DMS53 treated with DMSO at 0.1 percent for 48 hours (cell line): ENCODE measurements at regions not wholly inside any gene's neighbourhood (a gene's known extent, or its start where the extent isn't known, plus 50 kb on each side); places are given as distances from the start of the nearest gene placed in this dataset.
A peak's percentile ranks its signal among the peaks of the same experiment; 100 is the strongest.
"Not testable (repeated sequence)": the region's sequence is repeated elsewhere in the genome, so short reads cannot be mapped to it uniquely, and the experiment has no call there.

Experiments used
- DNase-seq: peaks from one replicate; lab custom pipeline; 2025; ENCODE audit not compliant: unreplicated experiment; lab: John Stamatoyannopoulos, UW

DNA sequence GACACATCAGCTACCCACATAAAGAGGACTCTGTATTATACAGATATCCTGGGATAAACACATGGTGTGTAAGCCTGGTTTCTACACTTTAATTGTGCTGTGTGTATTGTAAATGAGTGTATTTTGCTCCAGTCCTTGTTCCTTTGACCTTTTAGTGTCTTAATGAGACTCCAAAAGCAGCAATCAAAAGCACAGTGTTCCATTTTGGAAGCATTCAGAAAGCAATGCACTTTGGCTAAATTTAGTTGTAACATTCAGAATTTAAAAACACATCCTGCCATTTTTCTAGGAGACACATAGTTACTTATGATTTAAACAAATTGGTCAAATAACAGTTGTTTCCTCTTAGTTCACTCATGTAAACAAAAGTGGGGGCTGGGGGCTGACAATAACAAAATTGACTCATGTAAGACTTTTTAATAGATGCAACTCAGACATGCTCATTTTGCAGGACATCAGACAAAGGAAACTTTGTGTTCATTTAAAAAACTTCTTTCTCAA, 122.2 kb downstream of the GPR37 start:
- no peak for DNase-seq

DNA sequence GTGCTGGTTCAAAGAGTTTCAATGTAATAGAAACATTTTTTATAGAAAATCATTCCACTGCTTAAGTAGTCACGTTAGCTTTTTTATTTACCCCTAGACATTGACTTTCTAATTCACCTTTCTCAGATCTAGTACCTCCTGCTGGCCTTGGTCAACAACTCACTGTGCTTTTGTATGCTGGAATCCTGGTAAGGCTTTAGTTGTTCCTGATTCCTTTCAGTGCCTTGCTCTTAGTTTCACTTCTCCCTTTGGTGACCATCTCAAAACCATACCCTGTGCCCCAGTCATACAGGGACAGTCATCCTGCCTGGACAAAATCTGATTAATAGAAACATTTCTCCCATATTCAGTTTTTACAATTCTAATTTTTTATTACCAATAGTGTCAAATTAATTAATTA, 130.2 kb downstream of the GPR37 start:
- no peak for DNase-seq

GRCh38 chr7:124633740-124634139, 131.9 kb downstream of the GPR37 start:
- no peak for DNase-seq

DNA sequence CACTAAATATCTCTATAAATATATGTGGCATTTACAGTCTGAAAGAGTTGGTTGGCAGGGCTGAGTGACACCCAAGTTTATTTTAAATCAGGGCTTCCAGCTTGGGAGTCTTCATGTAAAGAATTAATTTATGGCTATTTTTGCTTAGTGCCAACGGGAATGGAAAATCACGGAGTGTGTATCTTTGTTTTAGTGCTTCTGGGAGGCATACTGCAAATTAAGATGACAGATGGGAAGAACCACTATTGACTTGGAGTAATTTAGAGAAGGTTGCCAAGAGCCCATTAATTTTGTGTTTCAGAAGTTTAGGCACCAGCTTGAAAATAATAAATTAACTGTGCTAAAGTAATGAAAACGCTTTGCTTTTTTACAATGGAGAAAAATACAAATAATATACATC, 135.2 kb downstream of the GPR37 start:
- no peak for DNase-seq

DNA sequence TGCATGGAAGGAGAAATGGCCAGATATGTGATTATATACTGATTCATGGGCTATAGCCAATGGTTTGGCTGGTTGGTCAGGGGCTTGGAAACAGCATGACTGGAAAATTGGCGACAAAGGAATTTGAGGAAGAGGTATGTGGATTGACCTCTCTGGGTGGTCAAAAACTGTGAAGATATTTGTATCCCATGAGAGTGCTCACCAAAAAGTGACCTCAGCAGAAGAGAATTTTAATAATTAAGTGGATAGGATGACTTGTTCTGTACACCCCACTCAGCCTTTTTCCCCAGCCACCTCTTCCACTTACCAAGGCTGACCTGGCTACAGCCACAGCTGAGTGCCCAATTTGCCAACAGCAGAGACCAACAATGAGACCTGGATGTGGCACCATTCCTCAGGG, 146.7 kb downstream of the GPR37 start:
- no peak for DNase-seq

- DNase-seq = not testable (repeated sequence)
Observed at GRCh38 chr7:124618051-124618450, 147.5 kb downstream of the GPR37 start.

- DNase-seq = no peak
Observed at GRCh38 chr7:124603066-124603465, 162.5 kb downstream of the GPR37 start.

DNA sequence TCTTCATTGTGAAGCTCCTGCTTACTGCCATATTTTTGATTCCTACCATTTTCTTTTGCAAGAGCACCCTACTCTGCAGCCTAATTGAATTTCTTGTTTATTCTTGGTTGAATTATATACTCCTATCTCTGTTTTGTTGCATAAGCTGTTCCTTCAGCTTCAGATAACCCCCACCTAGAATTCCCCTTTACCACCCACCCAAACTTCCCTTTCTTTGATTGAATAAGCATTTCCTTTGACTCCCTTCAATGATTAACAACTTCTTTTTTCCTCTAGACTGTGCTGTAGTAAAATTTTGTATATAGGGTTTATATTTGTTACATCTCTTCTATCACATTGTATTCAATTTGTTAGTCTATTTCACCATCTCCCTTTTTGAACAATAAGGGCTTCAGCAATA, 168.1 kb downstream of the GPR37 start:
- DNase-seq = no peak

GRCh38 chr7:124596881-124597280, 168.7 kb downstream of the GPR37 start:
- no peak for DNase-seq

DNA sequence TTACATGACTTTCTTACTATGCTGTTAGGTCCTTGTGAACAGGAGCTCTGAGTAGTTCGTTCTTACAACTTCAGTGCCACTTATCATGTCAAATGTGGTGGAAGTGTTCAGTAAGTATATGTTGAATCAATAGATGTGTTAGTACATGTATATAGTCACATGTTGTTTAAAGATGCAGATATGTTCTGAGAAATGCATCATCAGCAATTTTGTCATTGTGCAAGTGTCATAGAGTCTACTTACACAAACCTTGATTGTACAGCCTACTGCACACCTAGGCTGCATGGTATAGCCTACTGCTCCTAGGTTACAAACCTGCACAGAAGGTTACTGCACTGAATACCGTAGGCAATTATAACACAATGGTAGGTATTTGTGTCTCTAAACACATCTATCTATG, 174.8 kb downstream of the GPR37 start:
- DNase-seq = no peak

GRCh38 chr7:124577256-124577655, 188.3 kb downstream of the GPR37 start:
- no peak for DNase-seq

DNA sequence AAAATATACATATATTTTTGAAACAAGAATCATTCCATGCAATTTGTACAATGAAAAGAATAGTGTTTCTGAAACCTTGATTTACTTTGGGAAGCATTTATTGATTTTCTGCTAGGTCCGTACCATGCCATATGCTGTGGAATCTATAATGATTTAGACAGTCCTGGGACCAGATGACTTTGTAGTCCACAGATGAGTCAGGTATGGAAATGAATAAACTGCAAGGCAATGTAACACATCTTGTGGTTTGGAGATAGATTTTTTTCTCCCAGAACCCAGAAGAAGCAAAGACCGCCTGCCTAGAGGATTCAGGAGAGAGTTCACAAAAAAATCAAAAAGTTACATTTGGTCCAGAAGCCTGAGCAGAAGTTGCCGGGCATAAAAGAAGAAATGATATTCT, 190.4 kb downstream of the GPR37 start:
- no peak for DNase-seq

DNA sequence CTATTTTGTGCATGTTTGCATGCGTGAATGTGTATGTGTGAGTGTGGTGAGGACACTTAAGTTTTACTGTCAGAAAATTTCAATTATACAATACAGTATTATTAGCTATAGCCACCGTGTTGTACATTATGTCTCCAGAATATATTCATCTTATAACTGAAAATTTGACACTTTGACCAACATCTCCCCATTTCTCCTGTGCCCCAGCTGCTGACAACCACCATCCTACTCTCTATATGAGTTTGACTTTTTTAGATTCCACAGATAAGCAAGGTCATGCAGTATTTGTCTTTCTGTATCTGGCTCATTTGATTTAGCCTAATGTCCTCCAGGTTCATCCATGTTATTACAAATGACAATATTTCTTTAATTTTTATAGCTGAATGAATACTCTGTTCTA, 195.0 kb downstream of the GPR37 start:
- no peak for DNase-seq

- DNase-seq = no peak
Observed at GRCh38 chr7:124566583-124566982, 199.0 kb downstream of the GPR37 start.

GRCh38 chr7:124557587-124557986, 208.0 kb downstream of the GPR37 start:
- no peak for DNase-seq

DNA sequence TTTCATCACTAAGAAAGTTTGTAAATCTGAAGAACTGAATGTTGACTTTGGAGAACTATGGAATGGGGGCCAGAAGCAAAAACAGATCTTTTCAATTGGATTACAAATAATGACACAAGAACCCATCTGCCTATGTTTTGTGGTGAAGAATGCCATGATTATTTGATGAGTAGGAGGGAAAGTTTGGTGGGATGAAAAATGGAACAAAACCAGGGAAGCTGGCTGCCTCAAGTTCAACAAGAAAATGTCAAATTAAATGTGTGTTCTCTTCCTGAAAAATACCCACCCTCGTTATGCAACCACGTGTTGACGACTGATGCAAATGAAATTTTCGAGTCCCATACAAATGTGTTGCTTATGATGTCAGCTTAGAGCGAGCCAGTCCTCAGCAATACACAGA, 208.5 kb downstream of the GPR37 start:
- DNase-seq = no peak

DNA sequence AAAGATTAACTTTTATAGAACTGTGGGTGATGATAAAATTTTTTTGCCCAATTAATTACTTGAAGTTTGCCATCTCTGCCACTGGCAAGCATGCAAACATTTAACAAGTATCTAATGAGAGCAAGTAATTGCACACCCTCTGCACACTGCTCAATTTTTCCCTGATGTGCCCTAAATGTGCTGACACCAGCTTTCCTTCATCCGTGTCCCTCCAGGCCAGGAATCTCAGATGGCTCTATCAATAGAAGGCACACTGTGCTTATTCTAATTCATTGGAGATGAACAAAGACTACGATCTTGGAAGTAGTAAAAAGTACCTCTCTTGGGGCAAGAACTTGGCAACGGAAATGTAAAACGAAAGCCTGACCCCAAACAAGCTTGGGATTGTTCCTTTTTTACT, 212.1 kb downstream of the GPR37 start:
- no peak for DNase-seq

DNA sequence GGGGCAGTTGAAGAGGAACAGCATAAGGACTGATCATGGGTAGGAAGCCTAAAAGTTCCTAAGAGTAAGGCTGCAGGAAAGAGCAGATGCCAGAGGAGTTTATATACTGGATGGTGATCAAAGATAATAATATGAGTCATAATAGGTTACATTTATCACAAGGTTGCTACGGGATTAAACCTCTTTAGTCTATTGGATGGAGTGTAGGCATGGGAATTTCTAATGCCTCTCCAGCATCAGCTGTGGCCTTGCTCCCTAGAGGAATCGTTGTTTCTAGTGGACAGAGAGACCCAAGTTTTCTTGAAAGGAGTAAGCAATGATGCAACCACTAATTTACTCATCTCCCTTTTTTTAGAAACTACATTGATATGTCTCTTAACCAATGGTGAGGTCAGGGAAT, 213.4 kb downstream of the GPR37 start:
- no peak for DNase-seq

GRCh38 chr7:124550036-124550435, 215.6 kb downstream of the GPR37 start:
- no peak for DNase-seq

DNA sequence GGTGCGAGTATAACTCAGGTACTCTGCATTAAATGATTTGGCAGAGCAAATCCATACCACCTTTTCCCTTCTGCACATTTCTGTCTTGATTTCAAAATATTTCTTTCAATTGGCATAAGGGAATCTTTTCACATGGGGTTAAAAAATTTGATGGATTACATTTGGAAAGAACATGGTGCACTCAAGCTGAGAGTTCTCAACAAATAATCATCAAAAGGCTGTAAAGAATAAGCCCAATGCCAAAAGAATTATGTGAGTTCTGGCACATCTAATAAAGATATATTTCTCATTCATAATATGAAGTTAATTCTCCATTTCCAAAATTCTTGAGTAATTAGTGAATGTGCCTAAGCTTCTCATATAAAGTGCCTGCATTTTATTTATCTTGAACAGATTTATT, 223.1 kb downstream of the GPR37 start:
- DNase-seq = no peak

- DNase-seq = peak; percentile 31
Observed at GRCh38 chr7:124536156-124536762, 229.3 kb downstream of the GPR37 start.

DNA sequence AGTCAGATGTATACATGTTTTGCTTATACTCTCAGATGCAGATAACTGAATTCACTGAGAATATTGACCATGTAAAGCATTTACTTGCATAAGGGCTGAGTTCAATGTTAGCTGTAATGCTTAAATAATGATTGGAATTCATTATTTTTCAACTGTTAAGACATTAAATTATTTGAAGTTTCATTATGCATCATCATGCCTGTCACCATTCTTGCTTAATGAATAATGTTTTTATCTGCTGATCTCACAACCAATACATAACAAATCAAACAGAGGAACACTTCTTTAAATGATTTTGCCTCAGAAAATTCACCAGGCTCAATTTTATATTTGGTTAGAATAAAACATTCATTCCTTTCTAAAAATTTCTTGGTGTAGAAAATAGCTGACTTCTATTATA, 233.4 kb downstream of the GPR37 start:
- no peak for DNase-seq

GRCh38 chr7:124516911-124517310, 248.7 kb downstream of the GPR37 start:
- no peak for DNase-seq
